NCI-H1436 (cell line): ENCODE measurements at regions not wholly inside any gene's neighbourhood (a gene's known extent, or its start where the extent isn't known, plus 50 kb on each side); places are given as distances from the start of the nearest gene placed in this dataset.
"Not testable (repeated sequence)": the region's sequence is repeated elsewhere in the genome, so short reads cannot be mapped to it uniquely, and the experiment has no call there.

Experiments
- DNase-seq: peaks from one replicate; lab custom pipeline; 2025; lab: John Stamatoyannopoulos, UW

DNA sequence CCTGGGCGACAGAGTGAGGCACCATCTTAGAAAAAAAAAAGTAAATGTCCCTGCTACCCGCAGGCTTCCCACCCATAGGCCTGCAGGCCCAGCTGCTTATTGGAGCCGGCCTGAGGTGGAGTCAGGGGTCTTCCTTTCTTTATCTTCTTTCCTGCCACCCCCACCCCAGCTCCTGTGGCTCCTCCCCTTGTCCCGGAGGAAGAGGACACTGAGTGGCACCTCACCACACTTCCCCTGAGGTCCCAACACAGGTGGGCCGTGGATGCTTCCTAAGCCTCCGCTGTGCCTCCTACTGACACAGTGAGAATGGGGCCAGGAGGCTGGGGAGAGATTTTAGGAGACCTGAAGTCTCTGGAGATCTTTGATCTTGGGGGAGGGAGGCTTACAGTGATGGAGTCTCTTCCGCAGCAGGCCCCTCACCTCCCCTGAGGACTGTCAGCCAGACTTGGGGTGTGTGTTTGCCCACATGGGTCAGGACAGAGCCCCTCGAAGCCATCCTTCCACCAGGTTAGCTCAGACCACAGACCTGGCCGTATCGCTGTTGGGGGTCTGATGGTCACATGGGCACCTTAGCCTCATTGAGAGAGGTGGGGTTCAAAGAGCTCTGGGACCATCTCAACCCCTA, 135.4 kb upstream of the IER5L start:
- no peak for DNase-seq

DNA sequence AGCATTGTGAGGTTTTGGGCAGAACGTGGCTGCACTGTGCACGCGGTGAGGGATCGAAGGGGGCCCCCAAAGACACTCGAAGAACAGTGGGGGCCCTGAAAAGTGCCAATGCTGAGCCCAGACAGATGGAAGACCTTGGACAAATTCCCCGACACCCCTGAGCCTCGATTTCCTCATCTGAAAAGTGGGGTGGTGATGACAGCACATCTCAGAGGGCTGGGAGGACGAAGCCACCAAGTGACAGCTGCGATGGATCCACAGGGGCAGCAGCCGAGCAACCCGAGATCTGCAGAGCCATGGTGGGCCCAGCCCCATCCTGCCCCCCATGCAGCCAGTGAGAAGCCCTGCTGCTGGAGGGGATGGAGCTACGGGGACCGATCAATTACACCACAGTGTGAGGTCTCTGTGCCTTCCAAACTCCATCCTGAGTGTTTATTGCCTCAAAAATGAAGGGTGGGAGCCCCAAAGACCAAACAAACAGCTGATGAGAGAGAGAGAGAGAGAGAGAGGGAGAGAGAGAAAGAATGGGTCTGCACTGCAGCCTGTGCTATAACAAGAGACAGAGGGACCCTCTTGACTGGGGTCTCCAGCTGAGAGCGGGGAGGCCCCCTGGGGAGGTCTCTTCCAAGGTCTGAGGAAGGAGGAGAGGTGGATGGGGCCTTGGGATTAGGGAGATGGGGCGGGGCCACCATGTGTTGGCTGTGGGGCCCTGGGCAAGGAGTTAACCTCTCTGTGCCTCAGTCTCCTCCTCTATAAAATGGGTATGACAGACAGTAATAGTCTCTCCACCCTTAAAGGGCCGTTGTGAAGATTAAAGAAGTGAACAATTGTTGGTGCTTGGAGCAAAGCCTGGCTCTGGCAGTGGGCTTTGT, 134.4 kb upstream of the IER5L start:
- DNase-seq, result no peak

DNA sequence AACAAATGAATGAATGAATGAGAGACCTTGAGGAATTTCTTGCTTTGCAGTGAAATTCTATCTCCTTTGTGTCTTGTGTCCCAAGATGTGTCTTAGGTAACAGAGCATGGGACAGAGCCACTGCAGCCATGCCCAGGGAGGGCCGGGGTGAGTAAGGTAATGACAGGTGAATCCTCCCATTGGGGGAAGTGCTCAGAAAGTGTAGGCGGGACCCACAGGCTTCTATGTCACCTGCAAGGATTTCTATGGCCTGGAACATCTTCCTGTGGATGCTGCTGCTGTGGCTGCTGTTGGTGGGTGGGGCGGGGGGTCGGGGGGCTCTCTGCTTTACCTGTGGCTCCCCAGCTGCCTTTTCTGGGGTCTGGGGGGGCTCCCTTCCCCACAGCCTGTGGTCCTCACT, 133.6 kb upstream of the IER5L start:
- no peak for DNase-seq

DNA sequence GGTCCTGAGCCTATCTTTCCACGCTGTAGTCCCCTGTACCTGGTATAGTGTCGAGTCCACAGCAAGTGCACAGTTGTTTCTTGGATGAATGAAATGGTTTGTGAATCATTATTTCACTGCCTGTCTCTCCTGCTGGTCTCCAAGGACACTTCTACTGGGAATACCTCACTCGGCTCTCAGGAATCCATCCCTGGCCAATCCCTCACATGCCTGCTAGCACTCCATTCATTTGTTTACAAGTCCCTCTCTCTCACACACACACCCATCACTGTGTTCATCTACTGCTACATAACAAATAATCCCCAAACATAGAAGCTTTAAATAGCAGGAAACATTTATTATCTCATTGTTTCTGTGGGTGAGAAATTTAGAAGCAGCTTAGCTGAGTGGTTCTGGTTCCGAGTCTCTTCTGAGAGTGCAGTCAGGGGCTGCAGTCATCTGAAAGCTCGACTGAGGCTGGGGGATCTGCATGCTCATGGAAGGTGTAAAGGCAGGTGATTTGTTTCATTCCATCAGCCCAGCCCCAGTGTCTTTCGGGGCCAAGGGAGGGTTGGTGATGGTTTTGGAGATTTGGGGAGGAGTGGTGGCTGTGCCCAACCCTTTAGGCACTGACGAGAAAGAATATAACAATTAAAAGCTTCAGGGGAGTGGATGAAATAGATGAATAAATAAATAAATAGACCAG, 132.7 kb upstream of the IER5L start:
- no peak for DNase-seq

DNA sequence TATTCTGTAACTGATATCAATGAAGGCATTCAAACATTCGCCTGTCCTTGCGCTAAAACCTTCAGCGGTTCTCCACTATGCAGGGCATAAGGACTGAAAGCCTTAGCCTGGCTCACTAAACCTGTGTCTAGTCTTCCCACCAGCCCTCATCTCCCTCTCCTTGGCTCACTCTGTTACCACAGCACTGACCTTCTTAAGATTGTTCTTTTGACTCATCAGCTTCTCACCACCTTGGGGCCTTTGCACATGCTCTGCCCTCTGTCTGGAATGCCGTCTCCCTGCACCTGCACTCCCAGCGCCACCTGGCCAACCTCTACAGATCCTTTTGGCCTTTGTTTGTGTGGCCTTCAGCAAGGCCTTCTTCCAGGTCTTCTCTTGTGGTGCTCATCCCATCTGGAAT, 131.8 kb upstream of the IER5L start:
- no peak for DNase-seq

DNA sequence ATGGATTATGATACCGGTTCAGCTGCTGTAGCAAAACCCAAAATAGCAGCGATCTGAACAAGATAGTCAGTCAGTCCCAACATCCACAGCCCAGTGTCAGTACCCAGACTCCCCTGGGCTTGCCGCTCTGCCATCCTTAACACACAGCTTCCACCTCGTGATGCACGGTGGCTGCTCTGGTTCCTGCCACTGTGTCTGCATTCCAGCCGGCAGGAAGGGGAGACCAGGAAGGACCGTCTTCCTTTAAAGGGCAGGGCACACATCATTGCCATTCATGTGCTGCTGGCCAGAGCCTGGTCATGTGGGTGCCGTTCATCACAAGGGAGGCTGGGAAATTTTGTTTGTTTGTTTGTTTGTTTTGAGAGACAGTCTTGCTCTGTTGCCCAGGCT, 131.0 kb upstream of the IER5L start:
- no peak for DNase-seq

DNA sequence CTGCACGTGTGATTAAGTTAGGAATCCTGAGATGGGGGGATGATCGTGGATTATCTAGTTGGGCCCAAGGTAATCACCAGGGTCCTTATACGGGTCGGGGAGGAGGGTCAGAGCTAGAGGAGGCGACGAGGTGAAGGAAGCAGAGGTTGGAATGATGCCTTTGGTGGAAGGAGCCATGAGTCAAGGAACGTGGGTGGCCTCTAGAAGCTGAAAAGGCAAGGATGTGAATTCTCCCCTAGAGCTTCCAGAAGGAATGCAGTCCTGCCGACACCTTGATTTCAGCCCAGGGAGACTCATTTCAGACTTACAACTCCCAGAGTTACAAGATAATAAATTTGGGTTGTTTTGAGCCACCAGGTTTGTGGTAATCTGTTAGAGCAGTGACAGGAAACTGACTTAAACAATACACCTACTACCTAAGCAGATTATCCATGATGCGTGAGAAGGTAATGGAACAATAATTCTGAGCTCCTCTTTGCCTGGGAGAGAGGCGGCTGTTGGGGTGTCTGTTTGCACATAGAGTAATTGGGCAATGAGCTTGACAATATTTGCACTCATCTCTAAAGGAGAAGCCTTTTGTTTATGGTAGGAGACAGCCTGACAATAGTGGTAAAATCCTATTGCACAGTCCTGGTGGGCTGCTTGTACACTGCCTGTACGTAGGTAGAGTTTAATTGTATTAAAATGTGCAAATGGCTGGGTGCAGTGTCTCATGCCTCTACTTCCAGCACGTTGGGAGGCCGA, 129.3 kb upstream of the IER5L start:
- DNase-seq, result peak; percentile 26

DNA sequence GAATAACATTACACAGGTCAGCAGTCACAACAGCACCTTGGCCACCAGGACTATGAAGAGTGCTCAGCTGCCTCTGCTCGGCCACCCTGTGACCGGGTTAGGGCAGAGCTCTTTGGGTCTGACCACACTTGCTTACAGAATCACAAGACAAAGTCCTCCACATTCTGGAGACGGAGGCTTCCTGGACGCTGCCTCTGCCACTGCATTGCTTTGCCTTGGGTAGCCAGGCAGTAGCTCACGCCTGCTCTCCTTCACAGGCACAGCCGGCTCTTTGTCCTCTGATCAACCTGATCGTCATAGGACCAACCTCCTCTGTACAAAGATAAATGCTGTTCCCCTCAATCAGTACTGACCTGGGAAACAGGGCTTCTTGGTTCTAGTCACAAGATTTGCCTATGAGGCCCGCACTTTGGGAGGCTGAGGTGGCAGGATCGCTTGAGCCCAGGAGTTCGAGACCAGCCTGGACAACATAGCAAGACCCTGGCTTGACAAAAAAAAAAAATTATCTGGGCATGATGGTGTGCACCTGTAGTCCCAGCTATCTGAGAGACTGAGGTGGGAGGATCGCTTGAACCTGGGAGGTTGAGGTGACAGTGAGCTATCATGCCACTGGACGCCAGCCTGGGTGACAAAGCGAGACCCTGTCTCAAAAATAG, 128.4 kb upstream of the IER5L start:
- DNase-seq, result no peak

DNA sequence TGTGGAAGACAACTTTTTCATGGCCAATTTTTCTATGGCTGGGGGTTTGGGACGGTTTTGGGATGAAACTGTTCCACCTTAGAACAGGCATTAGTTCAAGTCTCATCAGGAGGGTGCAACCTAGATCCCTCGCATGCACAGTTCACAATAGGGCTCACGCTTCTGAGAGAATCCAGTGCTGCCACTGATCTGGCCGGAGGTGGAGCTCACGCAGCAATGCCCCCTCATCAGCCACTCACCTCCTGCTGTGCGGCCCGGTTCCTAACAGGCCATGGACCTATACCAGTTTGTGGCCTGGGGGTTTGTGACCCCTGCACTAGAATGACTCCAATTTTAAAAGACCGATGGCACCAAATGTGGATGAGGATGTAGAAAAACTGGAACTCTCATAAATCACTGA, 127.2 kb upstream of the IER5L start:
- DNase-seq, result no peak

DNA sequence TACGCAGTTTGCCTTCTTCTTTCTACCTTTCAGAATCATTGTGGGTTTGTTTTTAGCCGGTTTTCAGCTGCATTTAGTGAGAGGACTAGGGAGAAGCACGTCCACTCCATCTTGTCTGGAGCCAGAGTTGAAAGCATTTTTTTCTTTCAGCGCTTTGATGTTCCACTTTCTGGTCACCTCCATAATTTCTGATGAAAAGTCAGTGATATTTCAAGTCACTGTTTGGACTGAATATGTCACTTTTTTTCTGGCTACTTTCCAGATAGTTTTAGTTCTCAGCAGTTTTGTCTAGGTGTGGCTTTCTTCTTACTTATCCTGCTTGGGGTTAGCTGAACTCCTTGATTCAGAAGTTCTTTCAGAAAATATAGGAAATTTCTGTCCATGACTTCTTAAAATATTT, 123.9 kb upstream of the IER5L start:
- DNase-seq, result no peak

DNA sequence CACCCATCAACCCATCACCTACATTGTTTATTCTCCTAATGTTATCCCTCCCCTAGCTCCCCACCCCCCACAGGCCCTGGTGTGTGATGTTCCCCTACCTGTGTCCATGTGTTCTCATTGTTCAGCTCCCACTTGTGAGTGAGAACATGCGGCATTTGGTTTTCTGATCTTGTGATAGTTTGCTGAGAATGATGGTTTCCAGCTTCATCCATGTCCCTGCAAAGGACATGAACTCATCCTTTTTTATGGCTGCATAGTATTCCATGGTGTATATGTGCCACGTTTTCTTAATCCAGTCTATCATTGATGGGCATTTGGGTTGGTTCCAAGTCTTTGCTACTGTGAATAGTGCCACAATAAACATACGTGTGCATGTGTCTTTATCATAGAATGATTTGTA, 118.1 kb upstream of the IER5L start:
- not testable (repeated sequence) for DNase-seq

DNA sequence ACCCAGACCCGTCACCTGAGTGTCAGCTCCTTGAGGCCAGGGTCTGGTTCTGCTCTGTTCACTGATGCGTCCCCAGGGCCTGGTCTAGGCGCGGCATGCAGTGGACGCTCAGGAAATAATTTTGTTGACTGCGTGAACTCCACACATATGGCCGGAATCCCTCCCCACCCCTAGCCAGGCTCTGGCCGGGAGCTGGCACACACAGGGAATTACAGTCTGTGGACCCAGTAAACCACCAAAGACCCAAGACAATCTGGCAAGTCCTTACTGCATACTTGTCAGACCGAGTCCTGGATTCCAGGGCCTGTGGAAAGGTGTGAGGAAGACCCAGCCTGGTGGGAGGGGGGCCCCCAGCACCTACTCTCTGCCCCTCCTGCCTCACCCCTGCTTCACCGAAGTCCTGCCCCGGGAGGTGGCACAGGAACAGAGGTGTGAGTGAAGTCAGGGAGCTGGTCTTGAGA, 113.0 kb upstream of the IER5L start:
- no peak for DNase-seq

DNA sequence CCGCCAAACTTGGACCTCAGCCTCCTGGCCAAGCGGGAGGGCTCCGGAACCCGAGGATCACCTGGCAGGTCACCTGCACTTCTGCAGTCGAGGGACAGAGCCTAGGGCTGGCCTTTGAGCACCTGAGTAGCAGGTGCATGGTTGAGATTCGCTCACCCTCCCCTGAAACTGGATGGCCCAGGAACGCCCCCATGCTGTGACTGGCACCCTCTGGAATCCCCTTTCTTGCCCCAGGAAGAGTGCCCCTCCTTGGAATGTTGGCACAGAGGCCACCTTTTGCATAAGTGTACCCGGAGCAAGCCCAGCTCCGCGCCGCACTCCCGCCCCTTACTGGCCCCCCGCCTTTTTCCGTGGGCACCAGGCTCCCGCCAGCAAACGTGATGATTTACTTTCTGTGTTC, 112.5 kb upstream of the IER5L start:
- no peak for DNase-seq

DNA sequence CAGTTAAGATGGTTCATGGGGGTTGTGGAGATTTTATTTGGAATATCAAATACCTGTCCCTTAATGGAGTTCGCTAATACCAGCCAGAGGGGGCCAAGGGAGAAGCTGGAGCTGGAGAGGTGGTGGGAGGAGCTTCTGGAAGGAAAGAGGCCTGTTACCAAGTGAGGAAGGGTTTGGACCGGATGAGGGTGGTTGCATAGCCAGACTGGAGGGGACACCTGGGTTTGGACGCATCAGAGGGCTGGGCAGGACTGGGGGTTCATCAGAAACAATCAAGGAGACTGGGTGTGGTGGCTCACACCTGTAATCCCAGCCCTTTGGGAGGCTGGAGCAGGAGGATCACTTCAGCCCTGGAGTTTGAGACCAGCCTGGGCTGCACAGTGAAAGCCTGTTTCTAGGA, 111.8 kb upstream of the IER5L start:
- no peak for DNase-seq

DNA sequence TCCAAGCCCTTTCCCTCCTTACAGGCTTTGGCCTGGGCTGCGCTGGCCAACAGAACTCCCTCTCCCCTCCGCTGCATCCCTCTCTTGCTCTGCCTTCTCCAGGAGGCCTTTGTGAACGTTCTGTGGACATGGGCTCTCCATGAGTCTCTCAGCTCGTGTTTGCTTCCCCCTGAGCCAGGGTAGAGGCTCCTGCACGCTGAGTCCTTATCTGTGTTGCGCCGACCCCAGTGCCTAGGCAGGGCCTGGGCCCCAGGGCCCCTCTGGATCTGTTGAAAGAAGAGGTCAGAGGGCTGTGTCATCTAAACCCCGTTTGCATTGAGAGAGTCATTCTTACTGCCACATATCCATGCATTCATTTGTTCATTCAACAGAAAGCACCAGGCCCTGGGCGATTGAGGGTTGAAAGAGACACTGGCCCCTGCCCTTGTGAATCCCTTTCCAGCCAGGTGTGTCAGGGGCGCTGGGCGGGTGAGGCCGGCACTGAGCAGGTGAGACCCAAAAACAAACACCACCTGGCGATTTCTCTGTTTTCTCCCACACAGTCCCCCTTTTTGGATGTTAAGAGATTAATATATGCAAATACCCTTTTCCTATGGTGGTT, 111.2 kb upstream of the IER5L start:
- DNase-seq, result no peak

DNA sequence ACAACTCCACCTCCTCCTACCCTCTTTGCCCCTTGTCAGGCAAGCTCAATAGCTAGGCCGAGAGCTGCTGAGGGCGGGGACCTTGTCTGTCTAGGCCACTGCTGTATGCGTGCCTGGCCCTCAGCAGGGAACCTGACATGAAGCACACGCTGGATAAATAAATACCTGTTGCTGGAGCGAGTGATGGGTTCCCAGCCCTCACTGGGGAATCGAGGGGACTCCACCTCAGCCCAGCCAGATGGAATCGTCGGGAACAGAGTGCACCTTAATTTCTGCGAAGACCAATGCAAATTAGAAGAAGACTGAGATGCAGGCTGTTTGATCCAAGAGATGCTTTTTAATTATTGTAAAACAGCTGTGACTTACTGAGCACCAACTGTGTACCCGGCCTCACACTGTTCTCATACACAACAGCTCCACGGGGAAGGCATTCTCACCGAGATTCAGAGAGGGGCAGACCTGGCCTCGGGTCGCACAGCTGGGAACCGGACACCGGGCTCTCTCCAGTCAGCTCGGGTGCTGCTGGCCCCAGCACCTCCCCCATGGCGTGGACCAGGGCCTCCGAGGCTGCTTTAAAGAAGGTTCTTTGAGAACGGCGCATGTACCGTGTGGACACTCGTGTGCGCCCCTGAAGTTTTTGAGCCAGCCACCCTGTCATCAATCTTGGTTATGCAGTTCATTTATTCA, 109.7 kb upstream of the IER5L start:
- DNase-seq, result no peak

DNA sequence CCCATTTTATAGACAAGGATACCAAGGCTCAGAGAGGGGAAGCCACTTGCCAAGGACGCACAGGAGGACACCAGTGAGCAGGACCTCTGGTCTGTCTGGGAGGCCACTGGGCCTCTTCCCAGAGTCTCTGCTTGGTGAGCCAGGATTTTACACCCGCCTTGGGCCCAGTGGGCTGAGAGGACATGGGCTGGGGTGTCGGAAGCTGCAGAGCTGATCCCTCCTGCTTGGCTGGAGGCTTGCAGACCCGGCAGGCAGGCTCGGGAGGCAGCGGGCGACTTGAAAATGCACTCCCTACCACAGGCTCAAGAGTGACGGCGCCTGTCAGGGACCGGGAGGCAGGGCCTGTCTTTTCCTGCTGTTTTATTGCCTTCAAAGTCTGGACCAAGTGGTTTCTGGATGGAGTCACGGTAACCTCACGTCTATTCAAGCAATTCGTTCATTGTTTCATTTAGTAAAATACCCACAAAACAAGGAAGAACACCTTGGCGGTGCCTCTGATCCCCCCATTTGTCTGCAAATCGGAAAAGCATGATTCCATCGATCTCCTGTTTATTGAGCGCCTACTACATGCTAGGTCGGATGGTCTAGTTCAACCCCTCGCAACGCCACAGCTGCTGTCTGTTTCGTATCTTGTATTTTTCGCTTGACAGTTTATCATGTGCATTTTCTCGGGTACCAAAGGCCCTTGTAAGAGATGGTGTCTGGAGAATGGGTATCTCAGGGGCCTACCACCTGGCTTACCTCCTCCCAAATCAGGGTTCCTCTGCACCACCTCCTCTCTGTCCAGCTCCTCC, 108.1 kb upstream of the IER5L start:
- no peak for DNase-seq

DNA sequence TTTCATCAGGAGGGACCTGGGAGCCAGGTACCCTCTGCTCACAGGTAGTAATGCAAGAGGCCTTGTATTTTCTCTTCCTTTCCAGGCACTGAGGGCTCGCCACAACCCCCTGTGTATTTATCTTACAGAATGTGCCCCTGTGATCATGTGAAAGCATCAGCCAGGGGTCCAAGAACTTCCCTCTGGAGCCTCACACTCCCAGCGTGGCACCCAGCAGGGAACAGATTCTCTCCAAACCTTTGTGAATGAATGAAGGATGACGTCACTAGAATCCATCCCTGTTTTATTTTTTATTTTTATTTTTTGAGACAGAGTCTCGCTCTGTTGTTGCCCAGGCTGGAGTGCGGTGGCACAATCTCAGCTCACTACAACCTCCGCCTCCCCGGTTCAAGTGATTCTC, 107.3 kb upstream of the IER5L start:
- DNase-seq, result no peak

DNA sequence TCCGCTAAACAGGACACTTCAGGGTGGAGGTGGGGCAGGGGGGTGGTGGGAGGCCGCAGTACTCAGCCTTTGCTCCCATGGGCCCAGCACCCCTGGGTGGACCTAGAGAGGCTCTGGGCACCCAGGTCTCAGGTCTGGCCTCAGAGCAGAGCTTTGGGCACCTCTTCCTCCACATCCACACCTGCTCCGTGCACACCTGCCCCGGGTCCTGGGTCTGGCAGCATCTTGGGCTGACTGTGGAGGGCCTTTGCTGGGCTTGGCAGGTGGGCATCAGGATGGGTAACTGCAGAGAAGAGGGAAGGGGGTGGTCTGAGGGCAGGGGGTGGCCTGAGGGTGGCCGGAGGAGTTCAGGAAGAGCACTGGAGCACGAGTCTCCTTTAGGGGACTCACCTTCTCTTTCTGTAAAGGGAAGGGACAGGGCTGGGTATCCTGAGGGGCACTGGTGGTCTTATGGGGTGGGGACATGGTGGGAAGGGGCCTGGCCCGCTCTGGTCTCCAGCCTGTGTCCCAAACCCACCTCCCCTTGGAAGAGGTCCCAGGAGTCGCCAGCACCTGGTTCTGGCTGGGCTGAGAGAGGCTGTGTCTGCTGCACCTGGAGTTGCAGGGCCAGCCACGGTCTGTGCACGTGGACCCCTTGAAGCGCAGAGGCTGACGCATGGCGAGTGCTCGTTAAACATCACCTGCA, 106.7 kb upstream of the IER5L start:
- DNase-seq, result peak; percentile 34
